ENCODE measurements at regions not wholly inside any gene's neighbourhood (a gene's known extent, or its start where the extent isn't known, plus 50 kb on each side); places are given as distances from the start of the nearest gene placed in this dataset.
A peak's percentile ranks its signal among the peaks of the same experiment; 100 is the strongest.
"Not testable (repeated sequence)": the region's sequence is repeated elsewhere in the genome, so short reads cannot be mapped to it uniquely, and the experiment has no call there.

DNA sequence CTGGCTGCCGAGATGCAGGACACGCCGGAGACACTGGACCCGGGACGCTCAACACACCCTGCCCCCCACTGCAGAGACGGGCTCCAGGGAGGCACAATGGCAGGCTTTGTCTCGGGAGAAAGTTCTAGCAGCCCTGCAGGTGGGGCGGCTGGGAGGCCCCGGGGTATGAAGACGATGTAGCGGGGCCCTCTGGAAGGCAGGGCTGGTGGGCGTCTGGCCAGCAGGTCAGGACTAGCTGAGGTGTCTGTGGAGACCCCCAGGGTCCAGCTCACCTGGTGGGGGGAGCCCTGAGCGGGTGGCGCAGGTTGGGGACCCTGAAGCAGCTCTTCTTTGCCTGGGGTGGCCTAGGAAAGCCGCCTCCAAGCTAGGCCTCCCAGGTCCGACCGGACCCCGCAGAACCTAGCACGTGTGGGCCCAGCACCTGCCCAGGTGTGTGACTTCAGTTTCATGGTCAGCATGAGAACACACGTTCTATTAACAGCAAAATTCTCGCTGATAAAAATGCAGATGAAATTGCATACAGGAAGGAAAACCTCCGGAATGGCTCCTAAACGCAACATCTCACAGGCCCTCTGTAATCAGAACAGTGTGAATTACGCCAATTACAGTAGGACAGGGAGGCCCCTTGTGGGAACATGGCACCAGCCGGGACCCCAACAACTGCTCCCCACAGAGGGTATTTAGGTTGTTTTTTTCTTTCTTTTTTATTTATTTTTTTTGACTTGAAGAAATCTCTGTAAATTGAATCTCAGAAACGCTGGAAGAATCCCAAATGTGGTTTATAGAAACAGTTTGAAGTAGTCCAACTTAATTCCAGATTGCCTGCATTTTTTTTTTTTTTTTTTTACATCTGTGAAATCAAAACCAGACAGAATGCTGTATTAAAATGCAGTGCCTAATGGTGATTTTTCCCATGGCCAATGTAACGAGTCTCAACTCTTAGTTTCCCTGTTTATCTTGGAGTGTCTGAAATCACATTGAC is 195.6 kb upstream of the ZNF469 start:
- DNase-seq, result not testable (repeated sequence)

DNA sequence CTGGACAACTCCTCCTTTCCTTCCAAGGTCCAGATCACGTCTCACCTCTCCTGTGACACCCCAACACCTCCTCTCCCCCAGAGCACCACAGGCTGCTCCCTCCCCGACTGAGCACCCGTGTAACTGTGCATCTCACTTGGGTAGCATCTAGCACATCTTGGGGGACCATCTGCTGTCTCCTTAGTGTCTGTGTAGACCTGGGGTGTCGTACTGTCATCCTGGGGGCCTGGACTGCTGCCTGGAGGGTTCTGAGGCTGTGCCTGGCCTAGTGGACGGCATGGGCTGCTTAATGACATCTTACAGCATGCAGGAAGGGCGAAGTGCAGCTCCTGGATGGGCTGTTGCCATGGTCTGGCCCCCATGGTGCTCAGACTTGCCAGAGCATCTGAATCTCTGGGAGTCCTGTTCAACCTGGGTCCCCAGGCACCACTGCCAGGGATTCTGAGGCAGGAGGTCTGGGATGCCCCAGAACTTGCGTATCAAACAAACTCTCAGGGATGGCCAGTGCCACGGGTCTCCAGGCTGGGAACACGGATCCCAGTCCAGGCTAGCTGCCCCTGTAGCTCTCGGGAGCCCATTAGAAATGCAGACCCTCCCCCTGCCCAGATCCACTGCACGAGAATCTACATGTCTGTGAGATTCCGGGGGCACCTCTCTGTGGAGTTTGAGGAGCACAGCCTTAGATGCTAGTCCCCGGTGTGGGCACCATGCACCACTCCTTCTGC is 194.4 kb upstream of the ZNF469 start:
- not testable (repeated sequence) for DNase-seq

DNA sequence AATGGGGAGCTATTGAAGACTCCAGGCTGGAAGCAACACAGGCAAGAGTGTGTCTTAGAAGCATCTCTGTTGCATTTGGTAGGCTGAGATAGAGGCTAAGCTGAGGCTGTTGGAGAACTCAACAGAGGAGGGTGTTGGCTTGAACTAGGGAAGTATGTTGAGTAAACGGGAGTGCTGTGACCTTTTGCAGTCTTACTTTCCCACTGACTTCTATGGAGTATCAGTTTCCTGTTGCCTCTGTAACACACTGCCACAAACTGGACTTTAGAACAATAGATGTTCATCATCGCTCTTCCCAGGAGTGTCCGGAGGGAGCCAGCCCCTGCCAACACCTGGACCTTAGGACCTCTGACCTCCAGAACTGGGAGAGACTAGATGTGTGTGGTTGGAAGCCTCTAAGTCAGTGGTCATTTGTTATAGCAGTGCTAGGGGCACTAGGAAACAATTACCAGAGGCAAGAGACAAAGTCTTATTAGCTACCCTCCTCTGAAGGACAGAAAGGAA is 192.1 kb upstream of the ZNF469 start:
- not testable (repeated sequence) for DNase-seq

DNA sequence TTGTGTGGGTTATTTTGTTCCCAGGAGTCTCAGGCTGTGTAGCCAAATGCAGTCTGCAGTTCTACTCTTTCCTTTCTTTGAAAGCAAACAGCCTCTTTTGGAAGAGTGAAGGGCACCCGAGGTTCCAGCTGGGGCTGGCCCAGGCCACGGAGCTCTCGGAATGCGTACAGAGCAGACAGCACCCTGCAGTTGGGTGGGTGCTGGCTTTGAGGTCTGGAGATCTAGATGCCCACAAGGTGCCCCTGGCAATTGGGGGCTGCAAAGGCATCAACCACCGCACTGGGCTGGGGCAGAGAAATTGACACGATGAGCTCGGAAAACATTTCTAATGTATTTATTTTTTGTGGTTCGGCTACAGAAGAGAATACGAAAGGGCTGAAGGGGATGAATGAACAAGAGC is 191.6 kb upstream of the ZNF469 start:
- DNase-seq, result not testable (repeated sequence)

DNA sequence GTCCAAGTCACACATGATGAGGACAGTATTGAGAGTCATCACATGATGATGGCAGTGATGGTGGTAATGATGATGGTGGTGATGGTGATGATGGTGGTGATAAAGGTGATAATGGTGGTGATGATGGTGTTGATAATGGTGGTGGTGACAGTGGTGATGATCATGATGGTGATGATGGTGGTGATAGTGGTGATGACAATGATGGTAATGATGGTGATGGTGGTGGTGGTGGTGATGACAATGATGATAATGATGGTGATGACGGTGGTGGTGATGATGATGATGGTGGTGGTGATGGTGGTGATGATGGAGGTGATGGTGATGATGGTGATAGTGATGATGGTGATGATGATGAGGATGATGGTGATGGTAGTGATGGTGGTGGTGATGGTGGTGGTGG is 190.2 kb upstream of the ZNF469 start:
- peak in 1 of 5 experiments; percentile 18 for DNase-seq

DNA sequence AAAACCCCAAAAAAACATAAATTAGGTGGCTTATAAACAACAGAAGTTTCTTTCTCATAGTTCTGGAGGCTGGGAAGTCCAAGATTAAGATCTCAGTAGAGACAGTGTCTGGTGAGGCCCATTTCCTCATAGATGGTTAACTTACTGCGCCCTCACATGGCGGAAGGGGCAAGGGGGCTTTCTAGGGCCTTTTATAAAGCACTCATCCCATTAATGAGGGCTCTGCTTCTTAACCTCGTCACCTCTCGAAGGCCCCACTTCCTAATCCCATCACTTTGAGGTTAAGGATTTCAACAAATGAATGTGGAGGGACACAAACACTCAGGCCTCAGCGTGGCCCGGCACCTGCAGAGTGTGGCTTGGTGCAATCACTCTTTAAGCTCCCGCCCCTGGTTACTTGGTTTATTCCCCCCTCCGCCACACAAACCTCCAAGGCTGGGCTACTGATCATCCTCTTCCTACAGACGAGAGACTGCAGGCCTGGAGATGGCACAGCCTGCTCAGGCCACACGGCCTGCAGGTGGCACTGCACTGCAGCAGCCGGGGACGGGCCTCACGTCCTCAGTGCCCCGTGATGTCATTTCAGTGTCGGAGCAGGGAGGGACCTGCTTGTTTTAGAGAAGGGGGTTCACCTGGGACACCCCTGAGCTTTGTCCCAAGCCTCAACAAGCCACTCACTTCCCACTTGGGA is 188.9 kb upstream of the ZNF469 start:
- peak in 1 of 5 experiments; percentile 46 for DNase-seq

DNA sequence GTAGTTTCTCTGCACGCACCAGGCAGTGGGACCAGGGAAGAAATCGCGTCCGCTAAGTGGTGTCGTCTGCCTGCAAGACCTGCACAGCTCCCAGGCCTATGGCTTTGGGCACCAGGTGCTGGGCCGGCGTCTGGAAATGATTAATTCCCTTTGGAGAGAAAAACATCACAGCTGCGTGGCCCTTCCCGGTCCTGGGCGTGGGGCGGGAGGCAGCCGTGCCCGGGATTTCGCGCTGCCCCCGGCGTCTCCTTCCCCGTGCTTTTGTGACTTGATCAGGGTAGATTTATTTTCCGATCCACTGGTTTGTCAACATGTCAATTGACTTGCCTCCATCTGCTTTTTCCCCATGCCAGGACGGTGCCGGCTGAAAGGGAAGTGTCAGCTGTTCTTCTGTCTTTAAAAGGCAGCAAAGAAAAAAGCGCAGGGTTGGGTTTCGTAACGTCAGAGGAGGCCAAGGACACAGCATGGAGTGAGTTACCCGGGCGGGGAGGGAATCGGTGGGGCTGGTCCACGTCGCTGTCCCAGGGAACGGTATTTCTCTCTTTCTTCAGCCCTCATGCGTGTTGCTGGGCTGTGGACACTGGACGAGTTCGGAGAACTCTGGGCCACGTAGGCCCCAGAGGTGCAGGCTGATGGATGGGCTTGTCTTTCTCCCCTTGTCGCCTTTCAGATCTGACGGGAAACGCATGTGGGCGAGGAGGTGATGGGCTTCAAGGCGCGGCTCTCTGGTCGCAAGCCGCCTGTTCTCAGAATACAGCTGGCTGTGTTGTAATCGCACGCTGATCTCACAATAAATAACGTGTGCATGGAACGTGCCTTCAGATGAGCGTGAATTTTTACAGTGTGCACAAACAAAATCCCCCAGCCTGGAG is 188.1 kb upstream of the ZNF469 start:
- DNase-seq, result no peak

DNA sequence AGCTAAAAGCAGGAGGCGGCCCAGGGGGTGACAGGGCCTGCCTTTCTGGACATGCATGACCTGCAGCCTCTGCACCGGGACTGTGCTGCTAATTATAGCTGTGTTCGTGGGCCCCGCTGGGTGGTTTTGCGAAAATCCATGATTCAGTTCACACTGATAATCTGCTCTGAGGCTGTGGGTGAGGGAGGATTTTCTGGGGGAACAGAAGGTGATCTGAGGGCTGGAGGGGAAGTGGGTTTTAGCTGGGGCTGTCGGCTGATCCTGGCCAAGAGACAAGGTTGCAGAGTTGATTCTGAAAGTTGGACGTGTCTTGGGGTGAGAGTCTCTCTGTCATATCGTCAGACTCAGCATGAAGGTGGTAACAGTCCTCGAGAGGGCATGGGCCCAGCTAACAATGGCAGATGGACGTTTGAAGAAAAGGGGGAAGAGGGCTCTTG is 187.5 kb upstream of the ZNF469 start:
- DNase-seq, result no peak

DNA sequence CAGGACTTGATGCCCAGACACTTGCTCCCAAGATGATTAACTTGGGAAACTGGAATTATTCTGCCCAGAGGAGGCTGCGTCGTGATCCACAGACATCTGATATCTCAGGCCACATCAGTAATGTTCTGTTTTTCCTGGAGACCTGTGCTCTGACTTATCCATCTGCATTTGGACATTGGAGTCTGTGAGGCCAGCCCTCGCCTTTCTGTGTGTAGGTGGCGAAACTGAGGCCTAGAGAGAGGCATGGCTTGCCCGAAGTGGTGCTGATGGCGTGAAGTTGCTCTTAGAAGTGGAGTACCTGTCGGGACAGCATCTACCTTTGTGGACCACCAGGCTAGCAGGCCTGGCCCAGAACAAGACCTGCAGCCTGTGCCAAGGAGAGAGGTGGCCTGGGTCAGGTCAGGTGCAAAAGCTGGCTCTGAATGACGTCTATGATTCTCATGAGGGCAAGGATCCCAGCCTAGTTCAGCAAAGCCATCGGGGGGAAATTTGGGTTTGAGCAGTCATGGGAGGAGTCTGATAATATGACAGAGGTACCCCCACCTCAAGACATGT is 186.8 kb upstream of the ZNF469 start:
- DNase-seq, result no peak

DNA sequence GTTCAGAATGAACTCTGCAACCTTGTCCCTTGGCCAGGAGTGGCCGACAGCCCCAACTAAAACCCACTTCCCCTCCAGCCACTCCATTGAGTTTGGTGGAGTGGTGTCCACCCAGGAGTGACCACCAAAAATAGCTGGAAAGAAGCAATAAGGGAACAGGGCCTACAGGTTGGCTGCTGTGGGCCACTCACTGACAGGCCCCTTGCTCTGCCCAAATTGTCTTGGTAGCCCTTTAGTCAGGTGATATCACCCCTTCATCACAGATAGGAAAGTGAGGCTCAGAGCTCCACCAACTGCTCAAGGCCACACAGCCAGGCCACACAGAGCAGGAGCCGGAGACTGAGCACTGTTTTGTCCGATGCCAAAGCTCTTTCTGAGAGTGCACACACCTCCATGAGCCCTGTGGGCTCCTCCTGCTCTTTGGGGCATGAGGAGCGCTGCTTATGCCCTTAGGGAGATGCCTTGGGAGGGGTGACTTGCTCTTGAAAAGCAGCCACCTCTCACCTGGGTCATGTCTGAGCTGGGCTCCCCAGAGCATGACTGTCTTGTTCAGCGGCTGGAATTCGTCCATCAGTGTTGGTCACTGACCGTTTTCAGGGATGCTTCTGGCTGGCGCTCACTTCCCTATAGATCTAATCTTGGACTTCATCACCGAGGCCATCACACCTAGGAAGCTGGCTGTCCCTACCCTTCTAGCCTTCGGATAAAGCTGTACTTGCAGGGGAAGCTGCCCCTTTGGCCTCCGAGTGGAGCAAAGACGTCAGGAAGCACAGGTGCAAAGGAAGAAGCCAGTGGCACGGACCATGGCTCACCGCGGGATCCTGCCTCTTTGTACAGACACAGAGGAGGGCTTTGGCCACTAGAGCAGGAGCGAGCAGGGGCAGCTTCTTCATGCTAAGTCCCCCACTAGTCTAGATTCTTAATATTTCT is 186.0 kb upstream of the ZNF469 start:
- no peak for DNase-seq

DNA sequence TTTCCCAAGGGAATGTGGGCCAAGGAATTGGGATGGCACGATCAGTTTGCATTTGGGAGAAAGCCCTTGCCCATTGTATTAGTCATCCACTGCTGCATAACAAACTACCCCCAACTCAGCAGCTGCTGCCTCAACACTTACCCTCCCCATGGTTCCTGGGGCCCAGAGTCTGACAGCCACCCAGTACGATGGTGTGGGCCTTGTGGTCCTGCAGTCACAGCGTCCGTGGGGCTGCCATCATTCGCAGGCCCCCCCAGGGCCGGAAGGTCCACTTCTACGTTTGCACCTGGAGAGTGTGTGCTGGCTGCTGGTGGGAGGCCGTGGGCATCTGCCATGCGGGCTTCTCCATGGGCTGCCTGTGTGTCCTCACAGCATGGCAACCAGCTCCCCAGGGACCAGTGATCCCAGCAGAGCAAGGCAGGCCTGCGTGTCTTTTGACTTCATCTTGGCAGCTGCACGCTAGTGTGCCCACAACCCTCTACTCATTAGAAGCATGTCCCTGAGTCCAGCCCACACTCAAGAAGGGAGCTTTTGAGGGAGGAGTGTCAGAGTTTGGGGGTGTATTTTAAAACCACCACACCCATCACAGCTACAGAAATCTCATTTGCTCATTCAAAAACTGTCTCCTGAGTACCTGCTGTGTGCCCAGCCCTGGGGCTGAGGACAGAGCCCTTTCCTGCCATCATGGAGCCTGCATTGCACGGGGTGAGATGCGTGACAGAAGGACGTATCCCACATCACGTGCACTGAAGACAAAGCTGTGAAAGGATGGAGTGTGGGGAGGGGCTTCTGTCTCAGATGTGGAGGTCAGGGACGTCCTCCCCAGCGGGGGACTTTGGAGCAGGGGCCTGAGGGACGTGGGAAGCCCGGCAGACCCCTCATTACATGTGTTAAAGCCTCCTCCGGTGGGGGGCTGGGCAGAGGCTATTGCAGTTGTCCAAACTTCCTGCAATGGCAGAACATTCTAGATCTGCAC is 185.0 kb upstream of the ZNF469 start:
- no peak for DNase-seq

DNA sequence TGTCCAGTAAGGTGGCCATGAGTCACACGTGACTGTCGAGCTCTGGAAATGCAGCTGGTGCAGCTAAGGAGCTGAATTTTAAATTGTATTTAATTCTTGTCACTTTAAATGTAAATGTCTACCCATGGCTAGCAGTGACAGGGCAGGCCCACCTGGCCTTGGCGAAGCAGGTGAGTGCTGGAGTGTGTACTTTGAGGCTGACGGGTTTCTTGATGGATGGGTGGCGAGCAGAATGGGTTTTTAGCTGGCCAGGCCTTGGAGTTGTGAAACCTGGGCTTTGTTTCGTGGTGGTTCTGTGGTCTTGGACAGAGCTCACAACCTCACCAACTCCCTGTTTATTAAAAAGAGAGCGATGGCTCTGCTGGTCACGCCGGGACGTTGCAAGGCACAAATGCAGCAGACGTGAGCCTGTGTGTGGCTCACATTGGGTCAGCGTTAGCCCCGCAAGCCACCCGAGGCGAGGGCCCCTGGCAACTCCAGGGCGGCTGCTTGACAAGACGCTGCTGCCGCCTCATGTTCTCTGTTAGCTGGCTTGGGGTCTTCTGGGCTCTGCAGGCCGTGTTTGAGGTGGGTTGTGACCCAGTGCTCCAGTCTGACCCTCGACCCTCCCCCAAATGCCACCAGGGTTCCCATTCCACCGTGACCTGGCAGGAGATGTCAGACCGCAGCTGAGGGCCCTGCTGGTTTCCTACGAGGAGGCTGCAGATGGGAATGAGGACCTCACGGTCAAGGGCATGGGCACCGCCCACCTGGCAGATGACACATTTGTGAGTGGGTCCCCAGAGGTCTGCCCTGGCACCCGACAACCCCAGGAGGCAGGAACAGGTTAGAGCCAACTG is 184.1 kb upstream of the ZNF469 start:
- DNase-seq, result not testable (repeated sequence)

DNA sequence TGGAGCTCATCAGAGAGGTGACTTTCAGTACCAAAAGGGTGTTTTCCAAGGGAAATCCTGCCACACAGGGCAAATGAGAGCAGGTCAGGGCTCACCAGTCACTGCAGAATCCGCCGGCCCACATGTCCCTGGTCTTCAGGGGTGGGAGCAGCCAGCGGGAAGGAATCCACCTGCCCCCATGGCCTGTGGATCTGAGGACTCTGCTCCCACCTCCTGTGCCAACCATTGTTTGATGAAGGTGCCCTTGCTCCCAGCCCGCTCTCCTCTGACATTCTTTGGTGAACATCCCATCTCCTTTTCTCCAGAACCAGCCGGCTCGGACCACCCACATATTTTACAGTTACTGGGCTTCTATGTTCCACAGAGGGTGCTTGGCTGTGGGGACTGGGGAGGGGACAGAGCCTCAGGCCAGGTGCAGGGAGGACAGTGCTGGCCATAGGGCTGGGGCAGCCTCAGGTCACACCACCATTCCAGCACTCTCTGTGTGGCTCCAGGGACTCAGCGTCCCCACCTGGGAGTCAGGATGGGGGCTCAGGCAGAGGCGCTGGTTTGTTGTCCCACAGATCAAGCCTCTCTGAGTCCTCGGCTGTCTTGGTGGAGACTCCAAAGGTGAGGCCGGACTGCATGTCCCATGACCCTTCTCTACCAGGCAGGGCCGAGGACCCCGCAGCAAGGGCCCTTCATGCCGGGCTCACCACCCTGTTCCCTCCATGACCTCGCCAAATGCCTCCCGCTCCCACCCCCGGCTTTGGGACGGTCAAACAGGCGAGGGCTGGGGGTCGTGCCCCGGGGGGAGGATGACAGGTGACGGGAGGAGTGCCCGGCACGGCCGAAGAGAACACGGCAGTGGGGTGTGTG is 183.2 kb upstream of the ZNF469 start:
- not testable (repeated sequence) for DNase-seq

DNA sequence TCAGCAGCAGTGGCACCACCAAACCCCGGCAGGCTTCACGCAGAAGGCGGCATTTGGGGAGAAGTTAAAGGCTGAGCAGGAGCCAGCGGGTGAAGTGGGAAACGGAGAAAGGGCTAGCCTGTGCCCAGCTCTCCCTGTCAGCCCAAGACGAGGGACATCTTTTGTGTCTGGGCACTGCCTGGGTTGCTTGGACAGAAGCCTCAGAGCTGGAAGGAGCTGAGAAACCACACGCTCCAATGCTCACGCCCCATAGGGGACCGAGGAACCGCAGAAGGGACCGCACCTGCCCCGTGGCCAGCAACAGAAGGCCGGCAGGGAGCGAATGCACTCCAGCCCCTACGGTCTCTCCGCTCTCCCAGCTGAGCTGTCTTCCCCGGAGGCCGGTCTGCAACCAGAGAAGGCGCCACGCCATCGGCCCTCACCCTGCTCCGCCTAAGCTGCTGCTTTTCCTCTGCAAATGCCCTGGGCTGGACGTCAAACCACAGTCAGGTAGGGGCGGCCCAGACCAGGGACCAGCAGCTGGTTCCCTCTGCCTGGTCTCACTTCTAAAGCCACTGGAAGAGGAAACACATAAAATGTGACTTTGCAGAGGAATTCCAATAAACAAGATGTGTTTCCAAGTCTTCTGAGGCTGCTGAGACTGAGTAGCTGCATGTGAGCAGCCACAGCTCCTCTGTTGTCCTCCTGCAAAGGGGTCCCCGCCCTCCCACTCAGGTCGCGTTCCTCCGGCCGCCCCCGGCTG is 182.4 kb upstream of the ZNF469 start:
- DNase-seq, result not testable (repeated sequence)

DNA sequence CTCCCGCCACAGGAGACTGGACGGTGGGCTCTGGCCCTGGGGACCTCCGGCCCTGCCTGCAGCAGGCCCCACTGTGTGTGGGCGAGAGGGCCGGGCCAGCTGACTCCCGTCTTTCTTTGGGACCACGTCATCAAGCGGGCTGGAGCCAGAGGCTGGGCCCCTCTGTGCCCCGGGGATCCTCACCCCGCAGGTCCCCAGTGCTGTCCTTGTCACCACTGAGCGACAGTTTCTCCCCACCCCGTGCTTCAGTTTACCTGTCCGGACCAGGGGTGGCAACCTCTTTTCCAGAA is 181.9 kb upstream of the ZNF469 start:
- DNase-seq, result no peak

DNA sequence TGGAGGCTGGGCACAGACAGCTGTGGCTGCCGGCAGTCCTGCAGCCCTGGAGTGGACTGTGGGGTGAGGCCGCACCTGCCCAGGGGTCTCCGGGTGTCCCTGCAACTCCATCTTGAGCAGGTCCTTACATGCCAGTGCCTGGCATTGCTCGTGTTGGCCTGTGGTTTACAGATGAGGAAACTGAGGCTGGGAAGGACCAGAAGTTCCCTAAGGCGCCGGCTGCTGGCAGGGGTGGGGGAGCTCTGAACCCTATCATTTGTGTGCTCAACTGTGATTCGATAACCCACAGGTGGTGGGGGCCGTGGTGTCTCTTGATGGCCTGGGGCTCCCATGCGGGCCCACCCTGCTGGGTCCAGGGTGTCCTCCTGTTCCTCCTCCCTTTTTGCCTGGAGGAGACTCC is 181.1 kb upstream of the ZNF469 start:
- DNase-seq, result not testable (repeated sequence)
